ENCODE measurements at regions not wholly inside any gene's neighbourhood (a gene's known extent, or its start where the extent isn't known, plus 50 kb on each side); places are given as distances from the start of the nearest gene placed in this dataset.

DNA sequence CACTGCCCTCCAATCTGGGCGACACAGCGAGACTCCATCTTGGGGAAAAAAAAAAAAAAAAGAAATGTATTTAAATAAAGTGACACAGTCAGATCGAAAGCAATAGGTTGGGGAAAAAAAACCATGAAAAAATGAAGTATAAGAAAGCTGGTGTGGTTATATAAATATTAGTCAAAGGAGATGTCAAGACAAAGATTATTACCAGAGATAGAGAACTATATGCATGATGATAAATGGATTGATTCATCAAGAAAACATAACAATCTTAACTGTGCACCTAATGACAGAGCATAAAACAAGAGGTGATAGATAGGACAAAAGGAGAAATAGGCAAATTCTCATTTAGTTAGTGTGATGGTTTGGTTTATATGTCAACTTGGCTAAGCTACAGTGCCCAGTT is 146.9 kb upstream of the AHI1 start:
- DNase-seq: no peak
- Mint-ChIP-seq H3K27ac (no peak overlapping the region), H3K36me3 (peaks cover 0 to 4% (median 4%) of the 10 kb centered on the region in 3 donors), H3K27me3 (ENCODE audit: low read depth in 3 of 3) (peaks cover 3% of the 10 kb centered on the region in 3 donors), H3K4me1 (no peaks in the 10 kb centered on the region), H3K9me3 (peaks cover 0 to 3% (median 0%) of the 10 kb centered on the region in 6 donors), H3K4me3 (no peak overlapping the region)

DNA sequence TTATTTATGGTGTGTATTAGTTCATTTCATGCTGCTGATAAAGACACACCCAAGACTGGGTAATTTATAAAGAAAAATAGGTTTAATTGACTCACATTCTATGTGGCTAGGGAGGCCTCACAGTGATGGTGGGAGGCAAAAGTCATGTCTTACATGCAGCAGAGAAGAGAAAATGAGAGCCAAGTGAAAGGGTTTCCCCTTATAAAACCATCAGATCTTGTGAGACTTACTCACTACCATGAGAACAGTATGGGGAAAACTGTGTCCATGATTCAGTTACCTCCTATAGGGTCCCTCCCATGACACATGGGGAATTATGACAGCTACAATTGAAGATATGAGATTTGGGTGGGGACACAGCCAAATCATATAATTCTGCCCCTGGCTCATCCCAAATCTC is 150.0 kb upstream of the AHI1 start:
- peaks cover 11 to 17% of the 10 kb centered on the region in 2 donors for H3K4me1 Mint-ChIP-seq
- H3K36me3 Mint-ChIP-seq: peaks cover 0 to 4% (median 0%) of the 10 kb centered on the region in 3 donors
- no peak overlapping the region for H3K4me3 Mint-ChIP-seq
- peaks cover 0 to 5% (median under 1%) of the 10 kb centered on the region in 6 donors for H3K9me3 Mint-ChIP-seq
- no peak overlapping the region for H3K27ac Mint-ChIP-seq
- peaks cover 0 to 5% (median 4%) of the 10 kb centered on the region in 3 donors for H3K27me3 Mint-ChIP-seq (ENCODE audit: low read depth in 3 of 3)
- no peak for DNase-seq

DNA sequence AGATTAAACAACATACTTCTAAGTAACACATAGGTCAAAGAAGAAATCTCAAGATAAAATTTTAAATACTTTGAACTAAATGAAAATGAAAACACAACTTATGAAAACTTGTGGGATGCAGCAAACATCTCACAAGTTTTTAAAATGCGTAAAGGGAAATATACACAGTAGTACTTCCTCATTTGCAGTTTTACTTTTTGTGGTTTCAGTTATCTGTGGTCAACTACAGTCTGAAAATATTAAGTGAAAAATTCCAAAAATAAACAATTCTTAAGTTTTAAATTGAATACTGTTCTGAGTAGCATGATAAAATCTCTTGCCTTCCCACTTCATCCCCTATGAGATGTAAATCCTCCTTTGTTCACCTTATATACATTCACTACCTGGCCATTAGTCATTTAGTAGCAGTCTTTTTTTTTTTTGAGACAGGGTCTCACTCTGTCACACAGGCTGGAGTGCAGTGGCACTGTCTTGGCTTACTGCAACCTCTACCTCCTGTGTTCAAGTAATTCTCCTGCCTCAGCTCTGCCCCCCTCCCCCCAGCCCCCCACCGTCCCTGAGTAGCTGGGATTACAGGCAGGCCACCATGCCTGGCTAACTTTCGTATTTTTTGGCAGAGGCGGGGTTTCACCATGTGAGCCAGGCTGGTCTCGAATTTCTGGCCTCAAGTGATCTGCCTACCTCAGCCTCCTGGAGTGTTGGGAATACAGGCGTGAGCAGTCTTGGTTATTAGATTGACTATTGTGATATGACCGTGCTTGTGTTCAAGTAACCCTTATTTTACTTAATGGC is 154.6 kb upstream of the AHI1 start:
- Mint-ChIP-seq H3K27ac (peak overlapping the region; percentile 6 to 85 (median 62)), H3K4me1 (peaks cover 12 to 23% of the 10 kb centered on the region in 2 donors), H3K9me3 (peaks cover 0 to 5% (median 3%) of the 10 kb centered on the region in 6 donors), H3K27me3 (ENCODE audit: low read depth in 3 of 3) (peaks cover 0 to 5% (median 5%) of the 10 kb centered on the region in 3 donors), H3K4me3 (peak overlapping the region; percentile 1 to 58 (median 22)), H3K36me3 (no peaks in the 10 kb centered on the region)
- peak in 2 of 3 donors; percentile 10 to 35 for DNase-seq

DNA sequence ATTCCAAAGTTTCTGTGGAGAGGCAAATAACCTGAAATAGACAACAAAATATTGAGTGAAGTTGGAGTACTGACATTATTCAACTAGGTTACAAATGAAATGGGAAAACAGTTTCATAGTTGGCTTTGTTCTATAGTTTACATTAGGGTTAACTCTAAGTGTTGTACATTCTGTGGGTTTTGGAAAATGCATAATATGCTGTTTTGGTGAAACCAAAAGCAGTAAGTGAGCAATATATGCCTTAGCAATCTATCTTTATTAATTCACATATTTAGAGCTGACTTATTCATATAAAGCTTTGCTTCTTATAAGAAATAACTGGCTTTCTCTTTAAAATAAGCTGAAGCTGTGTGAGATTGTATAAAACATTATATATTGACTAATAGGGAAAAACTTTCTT is 157.5 kb upstream of the AHI1 start:
- Mint-ChIP-seq H3K36me3 (no peaks in the 10 kb centered on the region), H3K4me1 (peaks cover 12 to 23% of the 10 kb centered on the region in 2 donors), H3K27ac (no peak overlapping the region), H3K9me3 (peaks cover 0 to 8% (median 0%) of the 10 kb centered on the region in 6 donors), H3K27me3 (ENCODE audit: low read depth in 3 of 3) (peaks cover 2 to 4% (median 2%) of the 10 kb centered on the region in 3 donors), H3K4me3 (no peak overlapping the region)
- DNase-seq: no peak

DNA sequence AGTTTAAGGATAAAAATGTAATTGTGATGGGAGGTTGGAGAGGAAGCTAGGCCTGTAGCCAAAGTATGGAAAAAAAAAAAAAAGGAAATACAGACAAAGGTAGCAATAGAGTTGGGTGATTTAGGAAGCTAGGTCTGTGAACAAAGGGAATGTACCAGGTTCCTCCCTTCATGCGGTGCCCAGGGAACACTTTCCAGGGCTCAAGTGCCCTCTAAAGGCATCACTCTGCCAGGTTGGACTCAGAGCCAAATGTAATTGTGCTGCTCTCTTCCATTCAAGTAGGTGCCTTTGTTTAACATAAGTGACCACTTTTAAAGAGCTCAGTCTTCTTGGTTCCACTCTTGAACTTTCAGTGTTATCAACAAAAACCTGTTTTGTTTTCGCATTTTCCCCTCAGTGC is 159.7 kb upstream of the AHI1 start:
- Mint-ChIP-seq H3K36me3 (no peaks in the 10 kb centered on the region), H3K9me3 (peaks cover 0 to 8% (median 0%) of the 10 kb centered on the region in 6 donors), H3K4me3 (no peak overlapping the region), H3K27me3 (ENCODE audit: low read depth in 3 of 3) (peaks cover under 1 to 5% (median 2%) of the 10 kb centered on the region in 3 donors), H3K4me1 (peaks cover 4 to 9% of the 10 kb centered on the region in 2 donors), H3K27ac (peak overlapping the region in 1 of 6 donors; percentile 6)
- DNase-seq: no peak

DNA sequence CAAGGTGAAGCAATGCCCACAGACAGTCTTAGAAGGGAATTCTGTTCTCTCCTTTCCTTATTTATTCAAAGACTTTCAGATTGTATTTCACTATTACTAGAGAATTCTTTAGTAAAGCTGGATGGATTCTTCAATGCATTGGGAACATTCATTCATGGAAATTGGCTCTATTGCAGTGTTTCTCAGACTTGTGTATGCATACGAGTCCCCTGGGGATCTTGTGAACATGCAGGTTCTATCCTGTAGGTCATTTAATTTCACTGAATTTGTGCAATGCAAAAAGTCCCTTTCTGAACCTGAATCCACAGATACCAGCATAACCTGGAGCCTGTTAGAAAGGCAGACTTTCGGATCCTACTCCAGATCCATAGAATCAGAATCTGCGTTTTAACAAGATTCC is 160.9 kb upstream of the AHI1 start:
- H3K27ac Mint-ChIP-seq: no peak overlapping the region
- H3K36me3 Mint-ChIP-seq: no peaks in the 10 kb centered on the region
- DNase-seq: no peak
- no peak overlapping the region for H3K4me3 Mint-ChIP-seq
- H3K9me3 Mint-ChIP-seq: peaks cover 0 to 8% (median 0%) of the 10 kb centered on the region in 6 donors
- H3K4me1 Mint-ChIP-seq: no peaks in the 10 kb centered on the region
- H3K27me3 Mint-ChIP-seq (ENCODE audit: low read depth in 3 of 3): peaks cover 0 to 5% (median 0%) of the 10 kb centered on the region in 3 donors

DNA sequence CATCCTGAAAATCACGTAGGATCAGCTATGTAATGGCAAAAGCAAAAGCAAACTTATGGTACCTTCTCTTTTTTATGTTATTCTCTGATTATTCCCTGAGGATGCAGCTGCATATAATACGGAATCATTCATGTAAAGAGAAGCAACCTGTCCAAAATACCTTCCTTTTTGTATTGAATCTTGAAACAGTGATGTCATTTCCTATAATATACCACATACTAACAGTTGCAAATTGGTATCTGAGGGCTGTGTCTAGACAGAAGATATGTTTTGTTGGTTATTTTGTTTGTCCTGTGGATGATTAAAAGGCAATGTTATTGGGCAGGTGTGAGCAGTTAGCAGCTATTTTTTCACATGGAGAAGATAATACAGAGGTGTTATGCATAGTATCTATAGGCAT is 161.4 kb upstream of the AHI1 start:
- H3K4me1 Mint-ChIP-seq: no peaks in the 10 kb centered on the region
- H3K27me3 Mint-ChIP-seq (ENCODE audit: low read depth in 3 of 3): peaks cover 0 to 5% (median 0%) of the 10 kb centered on the region in 3 donors
- no peak overlapping the region for H3K27ac Mint-ChIP-seq
- no peaks in the 10 kb centered on the region for H3K36me3 Mint-ChIP-seq
- no peak overlapping the region for H3K4me3 Mint-ChIP-seq
- H3K9me3 Mint-ChIP-seq: peaks cover 0 to 7% (median 0%) of the 10 kb centered on the region in 6 donors
- DNase-seq: no peak

DNA sequence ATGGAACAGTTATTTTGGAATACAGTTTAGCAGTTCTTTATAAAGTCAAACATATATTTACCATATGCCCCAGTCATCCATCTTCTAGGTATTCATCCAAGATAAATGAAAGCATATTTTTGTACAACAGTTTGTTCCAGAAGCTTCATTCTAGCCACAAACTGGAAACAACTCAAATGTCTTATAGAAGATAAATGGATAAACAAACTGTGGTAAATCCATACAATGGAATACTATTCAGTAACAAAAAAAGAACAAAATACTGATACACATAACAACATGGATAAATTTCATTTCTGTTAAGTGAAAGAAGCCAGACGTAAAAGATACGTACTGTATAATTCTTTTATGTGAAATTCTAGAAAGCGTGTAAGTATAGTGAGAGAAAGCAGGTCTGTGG is 167.0 kb upstream of the AHI1 start:
- no peak for DNase-seq
- Mint-ChIP-seq H3K27me3 (ENCODE audit: low read depth in 3 of 3) (peaks cover 0 to 5% (median 0%) of the 10 kb centered on the region in 3 donors), H3K9me3 (peaks cover 0 to 4% (median 0%) of the 10 kb centered on the region in 6 donors), H3K27ac (no peak overlapping the region), H3K4me3 (no peak overlapping the region), H3K36me3 (no peaks in the 10 kb centered on the region), H3K4me1 (no peaks in the 10 kb centered on the region)

DNA sequence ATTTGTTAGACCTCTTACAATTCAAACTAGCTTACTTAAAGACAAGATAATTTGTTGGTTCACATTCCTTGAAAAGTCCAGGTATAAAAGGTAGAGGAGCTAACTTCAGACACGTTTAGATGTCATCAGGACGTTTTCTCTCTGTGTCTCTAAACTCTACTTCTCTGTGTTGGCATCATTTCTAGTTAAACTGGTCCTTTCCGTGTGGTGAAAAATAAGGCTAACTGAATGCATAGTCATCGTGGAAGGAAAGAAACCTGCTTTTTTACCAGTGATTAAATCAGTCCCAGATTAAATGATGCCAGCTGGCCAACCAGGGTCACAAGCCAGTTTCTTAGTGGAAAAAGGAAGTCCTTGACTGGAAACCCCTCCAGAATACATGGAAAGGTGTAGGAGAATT is 168.4 kb upstream of the AHI1 start:
- Mint-ChIP-seq H3K9me3 (peaks cover 0 to 4% (median 0%) of the 10 kb centered on the region in 6 donors), H3K36me3 (no peaks in the 10 kb centered on the region), H3K27me3 (ENCODE audit: low read depth in 3 of 3) (peaks cover 0 to 5% (median 0%) of the 10 kb centered on the region in 3 donors), H3K27ac (no peak overlapping the region), H3K4me3 (no peak overlapping the region), H3K4me1 (no peaks in the 10 kb centered on the region)
- no peak for DNase-seq

DNA sequence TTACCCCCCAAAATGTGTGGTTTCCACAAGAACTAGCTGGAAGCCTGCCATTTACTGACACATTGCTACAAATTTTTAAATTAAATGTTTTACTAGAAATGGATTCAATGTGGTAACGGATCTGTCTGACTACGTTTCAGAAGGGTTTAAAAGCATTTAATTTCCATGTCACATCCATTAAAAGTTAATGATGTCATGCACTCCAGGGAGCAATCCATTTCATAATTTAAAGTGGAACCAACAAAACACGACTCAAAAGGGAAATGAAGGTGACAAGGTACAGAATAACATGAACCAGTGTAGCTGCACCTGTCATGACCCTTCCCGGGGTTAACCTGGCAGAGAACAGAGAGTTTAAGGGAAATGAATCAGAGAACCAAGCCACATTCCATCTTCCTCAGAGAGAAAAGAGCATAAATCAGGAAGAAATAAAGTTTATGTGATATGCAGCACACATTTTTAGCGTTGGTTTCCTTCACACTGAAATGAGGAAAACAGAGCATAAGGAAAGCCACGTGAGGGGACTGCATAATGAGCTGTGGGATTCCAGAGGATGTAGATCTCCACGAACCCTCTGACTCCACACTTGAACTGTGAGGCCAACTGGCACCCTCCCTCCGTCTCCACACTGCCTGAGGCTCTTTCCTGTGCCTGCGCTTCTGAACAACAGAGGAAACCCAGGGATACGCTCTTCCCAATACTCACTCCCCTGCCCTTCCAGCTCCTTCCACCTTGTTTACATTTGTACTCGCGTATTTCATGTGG is 170.3 kb upstream of the AHI1 start:
- Mint-ChIP-seq H3K9me3 (peaks cover 0 to 2% (median 0%) of the 10 kb centered on the region in 6 donors), H3K27me3 (ENCODE audit: low read depth in 3 of 3) (peaks cover 0 to 2% (median 0%) of the 10 kb centered on the region in 3 donors), H3K36me3 (no peaks in the 10 kb centered on the region), H3K4me1 (no peaks in the 10 kb centered on the region), H3K4me3 (no peak overlapping the region), H3K27ac (no peak overlapping the region)
- no peak for DNase-seq

DNA sequence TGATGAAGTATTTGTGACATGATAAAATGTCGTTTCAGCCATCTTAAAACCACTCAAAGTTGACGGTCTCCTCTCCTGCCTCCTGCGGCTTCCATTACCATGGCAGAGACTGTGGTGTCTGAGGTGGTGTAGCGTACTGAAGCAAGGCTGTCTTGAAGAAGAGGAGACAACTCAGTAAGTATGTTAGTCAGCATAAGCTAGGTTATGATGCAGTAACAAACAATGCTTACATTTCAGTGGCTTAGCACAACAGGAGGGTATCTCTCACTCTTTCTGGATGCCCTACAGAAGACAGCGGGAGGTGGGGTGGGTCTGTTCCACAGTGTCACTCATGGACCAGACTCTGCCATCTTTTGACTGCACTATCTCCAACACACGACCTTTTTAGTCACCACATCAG is 174.7 kb upstream of the AHI1 start:
- Mint-ChIP-seq H3K9me3 (no peaks in the 10 kb centered on the region), H3K4me3 (no peak overlapping the region), H3K27ac (no peak overlapping the region), H3K4me1 (no peaks in the 10 kb centered on the region), H3K27me3 (ENCODE audit: low read depth in 3 of 3) (peaks cover 0 to 2% (median 0%) of the 10 kb centered on the region in 3 donors), H3K36me3 (no peaks in the 10 kb centered on the region)
- no peak for DNase-seq

DNA sequence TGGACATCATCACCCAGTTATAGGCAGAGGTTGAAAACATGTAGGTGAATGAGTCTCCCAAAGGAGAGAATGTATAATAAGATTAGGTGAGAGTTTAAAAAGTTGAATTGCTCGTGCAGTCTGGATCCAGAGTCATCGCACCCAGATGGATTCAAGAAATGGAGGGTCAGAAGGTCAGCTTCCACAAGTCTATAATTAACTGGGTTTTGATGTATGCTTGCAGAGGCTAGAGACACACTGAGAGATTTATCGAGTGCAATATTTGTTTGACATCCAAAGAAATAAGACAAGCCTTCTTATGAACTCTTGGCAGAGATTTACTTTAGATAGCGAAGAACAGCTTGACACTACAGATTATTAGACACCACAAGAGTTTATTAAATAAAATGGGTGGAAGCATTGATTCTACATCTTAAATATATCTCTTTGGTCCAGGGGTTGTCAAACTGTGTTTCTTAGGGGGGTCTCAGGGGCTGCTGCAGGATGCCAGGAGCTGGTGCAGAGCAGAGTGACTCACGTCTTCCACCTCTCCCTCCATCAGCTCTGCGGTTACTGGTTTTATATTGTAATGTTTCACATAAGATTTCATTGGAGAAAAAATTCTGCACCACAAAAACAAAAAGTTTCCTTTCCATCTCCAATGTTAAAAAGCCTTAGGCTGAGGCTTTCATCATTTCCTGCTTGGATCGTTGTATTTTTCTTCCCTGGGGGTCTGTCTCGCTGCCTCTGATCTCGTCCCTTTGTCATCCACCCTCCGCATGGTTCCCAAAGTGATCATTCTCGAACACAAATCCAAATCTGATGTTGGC is 176.2 kb upstream of the AHI1 start:
- H3K36me3 Mint-ChIP-seq: no peaks in the 10 kb centered on the region
- no peaks in the 10 kb centered on the region for H3K27me3 Mint-ChIP-seq (ENCODE audit: low read depth in 3 of 3)
- no peak overlapping the region for H3K4me3 Mint-ChIP-seq
- H3K27ac Mint-ChIP-seq: peak overlapping the region in 2 of 6 donors; percentile 33 to 51
- no peaks in the 10 kb centered on the region for H3K4me1 Mint-ChIP-seq
- H3K9me3 Mint-ChIP-seq: no peaks in the 10 kb centered on the region
- DNase-seq: no peak

DNA sequence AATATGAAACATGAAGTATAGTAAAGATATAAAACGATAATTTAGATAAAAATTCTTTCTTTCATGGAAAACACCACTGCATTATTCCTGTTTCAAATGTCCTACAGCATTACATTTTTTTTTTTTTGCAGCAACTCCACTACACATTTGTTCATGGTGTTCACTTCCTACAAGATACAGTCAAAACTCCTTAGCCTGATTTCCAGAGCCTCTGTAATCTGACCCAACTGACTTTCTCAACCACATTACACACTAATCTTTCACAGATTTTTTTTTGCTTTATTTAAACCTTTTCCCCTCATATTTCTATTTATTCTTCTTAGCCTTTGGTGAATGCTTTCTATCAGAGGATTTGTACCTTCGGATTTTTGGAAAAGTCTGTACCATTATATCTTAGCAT is 176.5 kb upstream of the PDE7B start:
- no peaks in the 10 kb centered on the region for H3K36me3 Mint-ChIP-seq
- no peak for DNase-seq
- H3K27me3 Mint-ChIP-seq (ENCODE audit: low read depth in 3 of 3): peaks cover 0 to 3% (median 2%) of the 10 kb centered on the region in 3 donors
- H3K27ac Mint-ChIP-seq: no peak overlapping the region
- no peaks in the 10 kb centered on the region for H3K9me3 Mint-ChIP-seq
- H3K4me3 Mint-ChIP-seq: no peak overlapping the region
- H3K4me1 Mint-ChIP-seq: no peaks in the 10 kb centered on the region

Data from immature natural killer cell (primary cell).